Anterior cingulate cortex (tissue), 58 donors: ENCODE measurements at regions not wholly inside any gene's neighbourhood (a gene's known extent, or its start where the extent isn't known, plus 50 kb on each side); places are given as distances from the start of the nearest gene placed in this dataset.
"Not testable (repeated sequence)": the region's sequence is repeated elsewhere in the genome, so short reads cannot be mapped to it uniquely, and the experiment has no call there.

Experiments
- DNase-seq, 58 donors: peaks; one replicate each; lab custom pipeline; 2025; lab: John Stamatoyannopoulos, UW

- not testable (repeated sequence) for DNase-seq
Observed at GRCh38 chr13:24992946-24993345, 103.0 kb upstream of the PABPC3 start.

- peak in 26 of 58 donors; percentile 8 to 80 (median 38) for DNase-seq
Observed at GRCh38 chr13:24995225-24995804, 100.6 kb upstream of the PABPC3 start.

GRCh38 chr13:24997367-24997967 lies 98.5 kb upstream of the PABPC3 start:
- peak in 4 of 58 donors; percentile 4 to 37 (median 19) for DNase-seq

GRCh38 chr13:24998433-24998832 lies 97.5 kb upstream of the PABPC3 start:
- DNase-seq: no peak

GRCh38 chr13:25001476-25002206 lies 94.3 kb upstream of the PABPC3 start:
- DNase-seq: no peak

- DNase-seq: not testable (repeated sequence)
Observed at GRCh38 chr13:25002311-25002710, 93.6 kb upstream of the PABPC3 start.

GRCh38 chr13:25004489-25004888 lies 91.4 kb upstream of the PABPC3 start:
- not testable (repeated sequence) for DNase-seq

GRCh38 chr13:25005050-25005497 lies 90.9 kb upstream of the PABPC3 start:
- DNase-seq: peak in 11 of 58 donors; percentile 6 to 32 (median 15)

- DNase-seq: not testable (repeated sequence)
Observed at GRCh38 chr13:25007389-25007788, 88.5 kb upstream of the PABPC3 start.

GRCh38 chr13:25014398-25014973 lies 81.5 kb upstream of the PABPC3 start:
- DNase-seq: not testable (repeated sequence)

- not testable (repeated sequence) for DNase-seq
Observed at GRCh38 chr13:25017176-25017575, 78.8 kb upstream of the PABPC3 start.

- peak in 36 of 58 donors; percentile 8 to 63 (median 30) for DNase-seq
Observed at GRCh38 chr13:25017808-25018728, 77.9 kb upstream of the PABPC3 start.

GRCh38 chr13:25018729-25019115 lies 77.2 kb upstream of the PABPC3 start:
- no peak for DNase-seq

- DNase-seq: not testable (repeated sequence)
Observed at GRCh38 chr13:25019741-25020140, 76.2 kb upstream of the PABPC3 start.

GRCh38 chr13:25024175-25024574 lies 71.8 kb upstream of the PABPC3 start:
- no peak for DNase-seq

- DNase-seq: no peak
Observed at GRCh38 chr13:25032160-25032559, 63.8 kb upstream of the PABPC3 start.

GRCh38 chr13:25034173-25034572 lies 61.8 kb upstream of the PABPC3 start:
- no peak for DNase-seq

GRCh38 chr13:25037057-25037813 lies 58.7 kb upstream of the PABPC3 start:
- DNase-seq: peak in 43 of 58 donors; percentile 3 to 67 (median 33)

GRCh38 chr13:25042151-25042865 lies 53.6 kb upstream of the PABPC3 start:
- DNase-seq: no peak
